CD4-positive, alpha-beta T cell treated with Interleukin-21 for 1 hour (primary cell): ENCODE measurements at regions not wholly inside any gene's neighbourhood (a gene's known extent, or its start where the extent isn't known, plus 50 kb on each side); places are given as distances from the start of the nearest gene placed in this dataset.
"Not testable (repeated sequence)": the region's sequence is repeated elsewhere in the genome, so short reads cannot be mapped to it uniquely, and the experiment has no call there.

ENCODE experiments used
- DNase-seq: peaks from one replicate; pipeline ENCODE4 v3.0.0-alpha.2; 2020

DNA sequence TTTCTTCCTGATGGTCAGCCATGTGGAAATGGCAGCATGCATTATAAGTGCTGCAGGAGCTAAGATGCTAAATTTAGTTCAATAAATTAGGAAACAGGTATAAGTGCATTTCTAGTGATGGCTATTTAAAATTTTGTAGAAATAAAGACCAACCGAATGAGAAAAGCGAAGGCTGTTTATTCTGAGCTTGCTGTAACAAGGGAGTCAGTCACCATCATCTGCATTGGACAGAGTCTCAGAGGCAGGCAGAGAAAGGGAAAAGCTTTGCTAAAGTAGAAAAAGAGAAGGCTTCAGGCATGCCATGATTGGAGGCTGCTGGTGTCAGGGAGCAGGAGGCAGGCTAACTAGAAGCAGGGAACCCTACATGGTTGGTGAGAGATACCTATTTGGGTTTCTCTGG is 451.0 kb downstream of the EDEM1 start:
- no peak for DNase-seq

DNA sequence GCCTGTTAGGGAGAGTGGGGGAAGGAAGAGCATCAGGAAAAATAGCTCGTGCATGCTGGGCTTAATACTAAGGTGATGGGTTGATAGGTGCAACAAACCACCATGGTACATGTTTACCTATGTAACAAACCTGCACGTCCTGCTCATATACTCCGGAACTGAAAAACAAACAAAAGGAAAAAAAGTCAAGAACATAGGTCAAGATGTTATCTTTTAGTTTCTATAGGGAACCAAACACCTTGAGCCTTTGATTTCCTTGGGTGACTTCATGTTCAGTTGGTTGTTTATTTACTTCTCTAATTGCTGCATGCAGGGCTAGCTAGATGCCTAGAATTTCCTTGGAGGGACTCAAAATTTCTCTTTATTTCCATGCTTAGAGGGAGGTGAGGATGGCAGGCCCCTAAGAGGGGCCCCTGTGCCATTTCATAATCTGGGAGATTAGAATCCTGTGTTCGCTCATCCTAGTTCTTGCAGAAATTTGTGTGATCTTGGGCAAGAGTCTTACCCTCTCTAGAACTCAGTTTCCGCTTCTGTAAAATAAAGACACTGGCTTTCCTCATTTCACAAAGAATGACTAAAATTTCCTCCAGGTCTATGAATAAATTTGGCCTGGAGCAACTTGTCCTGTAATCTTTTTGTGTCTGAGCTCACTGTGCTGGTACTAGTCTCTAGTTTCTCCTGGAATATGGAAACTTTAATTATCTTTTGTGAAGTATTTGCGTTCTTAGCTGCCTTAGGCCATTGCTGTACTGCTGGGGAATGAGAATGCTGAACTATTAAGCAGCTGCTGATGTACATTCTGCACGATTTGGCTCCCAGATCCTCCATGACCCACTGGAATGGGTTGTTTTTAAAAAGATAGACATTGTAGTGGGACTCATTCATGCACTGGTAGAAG is 457.5 kb downstream of the EDEM1 start:
- DNase-seq, result no peak

DNA sequence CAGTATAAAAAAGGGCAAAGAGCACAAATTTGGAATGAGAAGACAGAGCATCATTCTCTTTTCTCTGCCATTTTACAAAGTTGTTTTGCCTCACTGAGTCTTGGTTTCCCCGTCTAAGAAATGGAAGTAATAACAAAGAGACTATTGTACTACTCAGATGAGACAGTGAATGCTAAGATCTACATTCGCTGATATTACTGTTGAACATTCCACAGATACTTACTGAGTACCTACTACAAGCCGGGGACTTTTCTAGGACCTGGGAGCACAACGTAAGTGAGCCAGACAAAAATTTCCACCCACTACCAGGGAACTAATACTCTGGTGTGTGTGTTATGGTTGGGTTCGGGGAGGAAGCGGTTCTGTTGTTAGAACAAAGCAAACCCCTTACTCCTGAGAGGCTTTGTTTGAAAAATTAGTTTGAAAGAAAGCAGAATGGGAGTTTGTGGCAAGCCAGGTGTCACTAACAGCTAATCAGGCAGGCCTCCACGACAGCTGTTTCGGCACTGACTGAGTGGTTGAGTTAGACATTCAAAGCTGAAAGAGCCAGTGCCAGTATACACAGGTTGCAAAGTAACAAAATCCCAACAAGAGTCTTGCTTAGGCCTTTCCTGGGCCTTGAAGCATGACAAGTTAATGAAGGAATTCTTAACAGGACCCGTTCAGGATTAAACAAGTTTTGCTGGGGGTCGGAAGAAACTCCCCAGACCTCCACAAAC is 458.3 kb downstream of the EDEM1 start:
- no peak for DNase-seq

DNA sequence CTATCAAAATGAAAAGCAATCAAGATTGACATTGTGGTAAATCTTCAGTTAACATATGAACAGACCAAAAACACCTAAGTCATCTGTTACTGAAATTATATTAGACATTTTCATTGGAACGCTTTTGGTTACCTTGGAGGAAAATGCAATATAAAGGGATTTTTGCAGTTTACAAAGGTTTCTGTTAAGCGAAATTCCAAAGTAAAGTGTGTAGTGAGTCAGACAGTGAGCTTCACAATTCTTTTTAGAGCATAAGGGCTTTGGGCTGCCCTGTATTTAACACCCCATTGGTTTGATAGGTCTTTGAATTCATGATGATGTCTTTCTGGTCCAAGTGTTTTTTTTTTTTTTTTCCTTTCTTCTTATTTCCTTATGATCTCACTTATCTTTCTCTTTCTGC is 462.8 kb downstream of the EDEM1 start:
- no peak for DNase-seq

DNA sequence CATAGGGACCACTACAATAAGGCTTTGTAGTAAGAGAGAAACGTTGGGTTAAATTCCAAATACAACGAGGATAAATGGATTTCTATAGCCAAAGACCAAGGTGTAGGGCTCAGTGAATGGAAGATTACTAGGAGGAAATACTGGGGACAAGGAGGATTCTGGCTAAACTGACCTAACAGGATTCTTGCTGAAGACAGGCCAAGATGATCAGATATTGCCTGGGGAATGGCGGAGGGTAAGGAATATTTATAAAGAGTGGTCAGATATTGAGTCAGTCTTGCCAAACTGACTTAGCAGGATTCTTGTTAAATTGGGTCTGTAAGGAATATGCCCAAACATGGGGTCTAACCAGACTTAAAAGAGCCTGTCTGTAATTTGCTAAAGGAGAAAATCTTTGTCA is 463.8 kb downstream of the EDEM1 start:
- no peak for DNase-seq

DNA sequence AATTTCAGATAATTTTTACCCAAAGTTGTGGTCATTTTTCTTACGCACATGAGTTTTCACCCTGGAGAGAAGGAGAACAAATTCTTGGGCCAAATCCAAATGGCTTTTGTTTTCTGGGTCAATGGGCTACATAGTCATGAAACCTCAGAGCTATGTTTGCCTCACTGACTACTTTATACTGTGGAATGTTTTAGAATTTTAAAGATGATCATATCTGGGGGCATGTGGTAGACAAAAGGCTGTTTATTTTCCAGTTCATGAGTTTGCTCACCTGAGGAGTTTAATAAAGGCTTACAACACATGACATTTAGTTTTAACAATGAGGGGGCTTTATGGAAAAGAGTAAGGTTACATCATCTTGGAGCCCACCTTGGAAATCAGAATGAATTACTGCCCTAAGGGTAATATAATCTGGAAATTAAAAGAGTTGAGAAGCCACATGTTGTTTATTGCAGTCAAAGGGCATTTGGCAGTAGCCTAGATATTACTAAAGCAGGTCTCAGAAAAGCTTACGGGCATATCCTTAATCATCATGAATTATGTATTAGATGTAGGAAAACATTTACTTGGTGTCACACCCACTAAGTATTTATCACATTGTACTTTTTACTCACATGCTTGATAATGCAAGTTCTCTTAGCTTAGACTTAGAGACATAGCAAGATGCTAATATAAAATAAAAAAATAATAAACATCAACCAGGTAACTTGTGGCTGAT is 466.1 kb downstream of the EDEM1 start:
- no peak for DNase-seq

DNA sequence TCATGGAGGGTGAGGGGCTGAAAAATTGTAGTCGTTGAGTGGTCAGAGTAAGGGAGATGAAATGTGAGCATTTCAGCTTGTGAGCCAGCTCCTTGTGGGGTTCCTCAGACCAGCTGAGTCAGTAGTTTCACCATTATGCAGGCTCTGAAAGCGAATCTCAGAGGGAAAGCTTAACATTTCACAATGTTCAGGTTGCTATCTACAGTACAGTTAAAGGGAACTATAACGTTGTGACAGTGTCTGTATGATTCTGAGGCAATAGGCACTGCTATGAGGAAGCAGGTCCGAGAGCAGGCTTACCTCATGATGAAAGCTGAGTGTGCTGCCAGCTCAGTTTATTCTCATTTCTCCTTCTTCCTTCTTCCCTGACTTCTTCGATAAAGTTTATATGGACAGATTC is 469.6 kb downstream of the EDEM1 start:
- peak; percentile 20 for DNase-seq

DNA sequence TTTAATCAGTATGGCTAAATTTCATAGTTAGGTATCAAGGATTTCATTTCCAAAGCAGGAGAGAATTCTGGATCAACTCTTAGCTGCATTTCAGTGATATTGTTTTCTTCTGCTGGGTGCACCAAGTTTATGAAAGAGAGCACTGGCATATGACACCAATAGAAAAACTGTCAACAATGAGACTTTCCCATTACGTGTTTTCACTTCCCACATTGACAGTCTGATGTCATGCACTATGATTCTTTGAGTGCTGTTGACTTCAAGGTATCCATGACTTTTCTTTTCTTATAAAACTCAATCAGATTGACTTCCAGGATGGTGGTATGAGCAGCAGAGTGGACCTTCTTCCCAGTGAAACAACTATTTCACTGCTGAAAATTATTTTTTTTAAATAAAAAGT is 476.1 kb downstream of the EDEM1 start:
- DNase-seq, result no peak

DNA sequence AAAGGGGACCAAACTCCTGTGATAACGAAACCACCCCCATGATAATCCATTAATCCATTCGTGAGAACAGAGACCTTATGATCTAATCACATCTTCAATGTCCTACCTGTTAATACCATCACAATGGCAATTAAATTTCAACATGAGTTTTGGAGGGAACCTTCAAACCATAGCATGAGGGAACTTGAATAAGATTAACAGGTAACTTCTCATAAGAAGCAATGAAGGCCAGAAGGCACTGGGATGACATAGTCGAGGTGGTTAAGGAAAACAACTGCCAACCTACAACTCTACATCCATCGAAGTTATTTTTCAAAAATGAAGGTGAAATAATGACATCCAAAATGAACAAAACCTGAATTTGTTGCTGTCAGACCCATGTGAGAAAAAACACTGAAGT is 478.9 kb downstream of the EDEM1 start:
- DNase-seq, result no peak

DNA sequence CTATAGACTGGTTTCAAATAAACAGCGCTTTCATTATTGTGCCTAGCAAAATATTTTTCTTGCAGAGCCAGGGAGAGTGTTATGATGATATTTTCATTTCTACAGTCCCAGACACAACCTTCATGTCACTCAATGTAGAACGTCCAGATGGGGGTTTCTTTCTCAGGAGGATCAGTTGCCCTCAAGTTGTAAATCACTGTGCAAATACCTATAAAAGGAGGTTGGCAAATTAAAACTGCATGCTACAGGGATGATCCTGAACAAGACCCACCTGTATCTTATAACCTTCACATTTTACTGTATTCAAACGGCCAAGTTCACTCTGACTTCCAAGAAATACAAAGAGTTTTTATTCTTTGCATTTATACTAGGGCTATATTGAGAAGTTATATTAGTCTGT is 486.0 kb downstream of the EDEM1 start:
- no peak for DNase-seq

DNA sequence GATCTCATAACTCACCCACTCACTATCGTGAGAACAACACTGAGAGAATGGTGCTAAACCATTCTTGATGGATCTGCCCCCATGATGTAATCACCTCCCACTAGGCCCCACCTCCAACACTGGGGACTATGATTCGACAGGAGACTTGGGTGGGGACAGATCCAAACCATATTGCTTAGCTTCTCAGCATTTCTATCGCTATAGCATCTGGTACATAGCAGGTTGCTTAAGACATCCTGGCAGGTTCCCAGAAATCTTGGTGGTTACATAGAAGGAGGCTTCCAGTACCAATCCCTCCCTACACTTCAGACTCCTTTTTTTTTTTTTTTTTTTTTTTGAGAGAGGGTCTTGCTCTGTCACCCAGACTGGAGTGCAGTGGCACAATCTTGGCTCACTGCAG is 487.8 kb downstream of the EDEM1 start:
- DNase-seq, result no peak

DNA sequence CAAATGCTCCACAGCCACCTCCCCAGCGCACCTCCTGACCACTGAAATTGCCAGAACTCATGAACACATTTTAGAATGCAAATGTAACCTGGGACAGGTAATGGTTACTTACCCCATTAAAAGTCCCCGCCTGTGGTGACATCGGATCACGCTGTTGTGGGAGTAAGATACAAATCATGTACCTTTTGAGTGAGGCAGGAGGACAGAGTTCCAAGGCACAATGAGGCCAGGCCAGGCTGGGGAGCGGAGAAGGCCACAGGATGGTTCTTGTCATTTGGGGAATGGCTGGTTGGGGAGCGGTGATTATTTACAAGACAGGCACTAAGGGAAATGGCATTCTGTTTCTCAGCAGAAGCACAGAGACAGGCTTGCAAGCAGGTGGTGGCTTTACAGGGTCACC is 490.0 kb downstream of the EDEM1 start:
- no peak for DNase-seq

DNA sequence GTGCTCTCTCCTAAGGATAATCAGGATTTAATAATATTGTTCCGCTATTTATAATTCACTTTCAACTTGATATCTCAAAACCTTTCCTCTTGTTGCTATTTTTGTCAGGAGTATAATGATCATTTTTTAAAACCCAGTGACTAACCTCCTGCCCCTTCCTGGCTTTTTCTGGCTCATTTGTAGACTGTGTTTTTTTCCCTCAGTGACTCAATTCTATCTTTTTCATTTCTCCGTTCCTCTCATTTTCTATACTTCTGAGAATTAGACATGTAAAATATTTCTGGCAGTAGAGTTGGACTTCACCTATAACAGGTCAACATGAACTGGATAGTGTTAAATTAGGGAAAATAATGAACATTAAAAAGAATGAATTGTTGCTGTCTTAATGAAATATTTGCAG is 490.7 kb downstream of the EDEM1 start:
- no peak for DNase-seq

DNA sequence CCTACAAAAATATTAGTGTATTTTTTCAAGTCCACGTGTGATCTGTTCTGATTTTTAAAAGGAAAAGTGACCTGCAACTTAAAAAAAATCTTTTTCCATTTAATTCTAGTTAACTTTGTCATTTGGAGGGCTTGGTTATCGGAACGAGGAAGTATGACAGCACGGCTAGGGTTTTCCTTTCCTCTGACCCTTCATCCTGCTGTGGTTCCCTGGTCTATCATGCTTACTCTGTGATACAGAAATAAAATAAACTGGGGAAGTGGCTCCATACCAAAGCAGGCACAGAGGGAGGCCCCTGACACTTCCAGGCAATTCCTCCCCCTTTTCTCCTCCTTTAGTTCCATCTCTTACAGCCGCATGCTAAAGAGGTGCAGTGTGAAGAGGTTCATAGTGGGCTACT is 491.3 kb downstream of the EDEM1 start:
- no peak for DNase-seq

DNA sequence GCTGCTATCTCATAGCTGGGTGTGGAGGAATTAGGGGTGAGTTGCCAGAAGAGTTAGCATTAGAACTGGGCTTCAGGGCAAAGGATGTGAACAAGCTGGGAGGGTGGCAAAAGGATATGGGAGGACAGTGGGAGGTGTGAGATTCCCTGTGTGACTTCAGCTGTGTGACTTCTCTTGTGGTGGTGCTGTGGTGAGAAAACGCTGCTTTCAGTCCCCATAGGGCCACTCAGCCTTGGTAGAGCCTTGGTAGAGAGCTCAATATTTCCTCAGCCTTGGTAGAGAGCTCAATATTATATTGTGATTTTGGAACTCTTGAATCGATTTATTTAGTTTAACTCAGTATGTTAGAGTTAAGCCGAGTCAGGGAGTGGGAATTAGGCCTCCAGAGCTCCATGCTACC is 499.7 kb downstream of the EDEM1 start:
- DNase-seq, result no peak

DNA sequence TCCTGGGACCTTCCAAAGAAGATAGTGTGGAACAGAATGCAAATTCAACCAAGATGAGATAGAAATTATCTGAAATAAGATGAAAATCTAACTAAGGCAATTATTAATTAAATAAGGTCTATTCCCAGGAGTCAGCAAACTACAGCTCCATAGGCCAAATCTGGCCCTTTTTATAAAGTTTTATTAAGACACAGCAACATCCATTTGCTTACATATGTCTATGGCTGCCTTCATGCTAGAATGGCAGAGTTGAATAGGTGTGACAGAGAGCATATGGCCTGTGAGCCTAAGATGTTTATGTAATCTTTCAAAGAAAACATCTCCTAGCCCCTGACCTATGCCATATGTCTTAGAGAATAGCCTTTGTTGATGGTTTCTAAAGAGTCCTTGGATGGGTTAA is 503.0 kb downstream of the EDEM1 start:
- DNase-seq, result no peak

DNA sequence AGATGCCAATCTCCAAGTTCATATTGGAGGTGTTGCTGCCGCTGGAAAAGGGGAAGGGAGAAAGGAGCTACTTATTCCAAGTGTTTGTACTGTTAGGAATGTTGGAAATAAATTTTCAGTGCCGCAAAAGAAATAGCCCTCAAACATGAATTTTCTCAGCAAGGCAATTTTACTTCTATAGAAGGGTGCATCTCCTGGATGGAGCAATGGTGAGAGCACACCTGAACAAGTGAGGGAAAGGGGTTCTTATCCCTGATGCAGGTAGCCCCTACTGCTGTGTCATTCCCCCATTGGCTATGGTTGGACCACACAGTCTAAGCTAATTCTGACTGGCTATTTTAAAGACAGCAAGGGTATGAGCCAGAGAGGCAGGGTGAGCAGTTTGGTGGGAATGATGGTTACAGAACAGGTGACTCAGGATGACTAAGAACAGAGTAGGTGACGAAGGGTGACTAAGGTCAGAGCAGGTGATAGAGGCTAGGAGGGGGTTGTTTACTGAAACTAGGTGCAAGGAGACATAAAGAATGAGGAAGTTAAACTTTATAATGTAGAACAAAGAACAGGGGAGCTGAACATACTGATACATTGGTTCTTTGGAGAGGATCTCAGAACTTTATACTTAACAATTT is 503.5 kb downstream of the EDEM1 start:
- DNase-seq, result no peak

DNA sequence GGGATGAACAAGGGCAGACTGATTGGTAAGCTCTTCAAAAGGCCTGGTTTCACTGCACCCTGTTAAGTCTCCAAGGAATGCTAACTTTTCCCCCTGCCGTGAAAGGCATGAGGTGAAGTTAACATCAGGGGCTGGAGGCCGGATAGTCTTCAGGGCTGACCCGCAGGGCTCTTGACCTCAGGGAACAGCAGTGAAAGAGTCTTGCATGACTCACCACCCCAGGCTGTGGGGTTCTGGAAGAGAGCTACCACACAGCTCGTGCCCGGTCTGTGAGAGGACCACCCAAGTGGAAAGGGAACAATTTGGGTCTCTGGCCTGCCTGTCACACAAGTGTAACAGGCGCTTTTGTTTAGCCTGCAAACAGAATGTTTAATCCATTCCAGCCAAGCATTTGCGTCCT is 504.9 kb downstream of the EDEM1 start:
- no peak for DNase-seq

DNA sequence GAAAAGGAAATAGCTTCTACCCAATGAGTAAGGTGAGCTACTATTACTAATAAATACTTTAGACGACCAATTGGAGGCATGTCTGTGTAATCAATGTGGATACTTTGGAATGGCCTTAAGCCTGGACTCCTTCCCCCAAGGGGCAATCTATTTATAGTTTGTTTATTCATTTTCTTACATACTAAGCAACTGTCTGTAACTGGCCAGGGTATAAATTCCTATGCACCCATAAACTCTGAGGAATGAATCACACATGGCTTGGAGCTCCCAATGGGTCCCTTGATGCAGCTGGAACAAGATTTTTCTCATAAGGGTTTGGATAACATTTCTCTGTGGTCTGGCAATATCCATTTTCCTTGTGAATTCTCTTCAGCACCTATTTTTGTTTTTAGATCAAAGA is 506.8 kb downstream of the EDEM1 start:
- DNase-seq, result no peak

DNA sequence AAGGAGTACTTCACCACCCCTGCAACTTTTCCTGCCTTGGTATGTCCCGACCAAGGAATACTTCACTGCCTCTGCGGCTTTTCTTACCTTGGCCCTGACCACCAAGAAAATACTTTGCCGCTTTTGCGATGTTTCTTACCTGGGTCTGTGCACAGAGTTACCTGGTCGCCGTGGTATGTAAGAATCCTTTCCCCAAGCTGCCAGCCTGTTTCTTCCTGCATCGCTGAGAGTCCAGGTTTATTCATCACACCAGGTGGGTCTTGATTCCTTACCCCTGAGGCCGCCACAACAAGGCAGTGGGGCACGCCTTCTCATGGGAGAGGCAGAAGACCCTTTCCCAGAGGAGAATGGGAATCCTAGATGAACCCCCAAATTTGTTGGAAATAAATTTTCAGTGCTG is 511.3 kb downstream of the EDEM1 start:
- no peak for DNase-seq

DNA sequence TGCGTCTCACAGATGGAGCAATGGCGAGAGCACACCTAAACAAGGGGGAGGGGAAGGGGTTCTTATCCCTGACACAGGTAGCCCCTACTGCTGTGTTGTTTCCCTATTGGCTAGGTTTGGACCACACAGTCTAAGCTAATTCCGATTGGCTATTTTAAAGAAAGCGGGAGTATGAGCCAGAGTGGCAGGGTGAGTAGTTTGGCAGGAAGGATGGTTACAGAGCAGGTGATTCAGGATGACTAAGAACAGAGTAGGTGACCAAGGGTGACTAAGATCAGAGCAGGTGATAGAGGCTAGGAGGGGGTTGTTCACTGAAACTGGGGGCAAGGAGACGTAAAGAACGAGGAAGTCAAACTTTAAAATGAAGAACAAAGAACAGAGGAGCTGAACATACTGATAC is 511.8 kb downstream of the EDEM1 start:
- DNase-seq, result no peak

DNA sequence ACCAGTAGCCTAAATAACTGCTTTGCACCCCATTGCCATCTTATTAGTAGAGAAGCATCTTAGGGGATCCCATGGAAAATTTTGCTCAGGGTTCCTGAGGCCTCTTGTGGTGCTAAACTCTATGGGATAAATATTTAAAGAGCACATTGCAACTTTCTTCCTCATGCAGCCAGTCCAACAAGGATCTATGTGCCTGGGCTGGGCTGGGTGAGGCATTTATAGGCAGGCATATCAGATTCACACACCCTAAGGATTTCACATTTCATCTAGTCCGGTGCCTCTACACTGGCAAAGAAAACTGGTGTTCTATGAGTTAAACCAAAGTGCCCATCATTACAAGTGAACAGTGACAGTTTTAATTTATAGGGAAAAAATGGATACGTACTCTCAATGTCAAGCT is 512.3 kb downstream of the EDEM1 start:
- DNase-seq, result no peak

DNA sequence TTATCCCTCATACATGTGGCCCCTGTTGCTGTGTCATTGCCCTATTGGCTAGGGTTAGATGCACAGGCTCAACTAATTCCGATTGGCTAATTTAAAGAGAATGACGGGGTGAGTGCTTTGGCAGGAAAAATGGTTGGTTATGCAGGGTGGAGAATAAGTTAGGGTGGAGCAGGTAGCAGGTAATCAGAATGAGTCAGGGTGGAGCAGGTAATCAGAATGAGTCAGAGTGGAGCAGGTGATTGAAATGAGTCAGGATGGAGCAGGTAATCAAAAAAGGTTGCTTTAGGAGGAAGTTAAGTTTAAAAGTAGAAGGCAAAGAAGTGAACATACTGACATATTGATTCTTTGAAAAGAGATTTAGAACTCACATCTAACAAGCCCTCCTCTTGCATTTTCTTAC is 513.5 kb downstream of the EDEM1 start:
- not testable (repeated sequence) for DNase-seq
